SJCRH30 (cell line): ENCODE measurements at regions not wholly inside any gene's neighbourhood (a gene's known extent, or its start where the extent isn't known, plus 50 kb on each side); places are given as distances from the start of the nearest gene placed in this dataset.
A peak's percentile ranks its signal among the peaks of the same experiment; 100 is the strongest.
"Not testable (repeated sequence)": the region's sequence is repeated elsewhere in the genome, so short reads cannot be mapped to it uniquely, and the experiment has no call there.

Source experiments
- DNase-seq, 2 experiments: peaks; one replicate each; pipeline ENCODE4 v3.0.0-alpha.2; 2015 to 2020
- H3K27ac ChIP-seq: fragments of 250-450 bp; sonication (Bioruptor Pico); 2 replicates; pipeline ENCODE4 v1.5.1; 2020; ENCODE audit warnings: mild to moderate bottlenecking, moderate library complexity
- H3K27me3 ChIP-seq: fragments of 250-450 bp; sonication (Bioruptor Pico); 2 replicates; pipeline ENCODE4 v1.5.1; 2020; ENCODE audit warnings: mild to moderate bottlenecking, moderate library complexity
- H3K36me3 ChIP-seq: fragments of 250-450 bp; sonication (Bioruptor Pico); 2 replicates; pipeline ENCODE4 v1.5.1; 2020; ENCODE audit warnings: mild to moderate bottlenecking, moderate library complexity
- H3K4me1 ChIP-seq: fragments of 250-450 bp; sonication (Bioruptor Pico); 2 replicates; pipeline ENCODE4 v1.5.1; 2020; ENCODE audit warnings: mild to moderate bottlenecking, moderate library complexity
- H3K4me3 ChIP-seq: fragments of 250-450 bp; sonication (Bioruptor Pico); 2 replicates; pipeline ENCODE4 v1.5.1; 2020; ENCODE audit warnings: mild to moderate bottlenecking, moderate library complexity
- H3K9me3 ChIP-seq: fragments of 250-450 bp; sonication (Bioruptor Pico); replicated peaks from 2 replicates; pipeline ENCODE4 v1.5.1; 2020; ENCODE audit warnings: mild to moderate bottlenecking, moderate library complexity

DNA sequence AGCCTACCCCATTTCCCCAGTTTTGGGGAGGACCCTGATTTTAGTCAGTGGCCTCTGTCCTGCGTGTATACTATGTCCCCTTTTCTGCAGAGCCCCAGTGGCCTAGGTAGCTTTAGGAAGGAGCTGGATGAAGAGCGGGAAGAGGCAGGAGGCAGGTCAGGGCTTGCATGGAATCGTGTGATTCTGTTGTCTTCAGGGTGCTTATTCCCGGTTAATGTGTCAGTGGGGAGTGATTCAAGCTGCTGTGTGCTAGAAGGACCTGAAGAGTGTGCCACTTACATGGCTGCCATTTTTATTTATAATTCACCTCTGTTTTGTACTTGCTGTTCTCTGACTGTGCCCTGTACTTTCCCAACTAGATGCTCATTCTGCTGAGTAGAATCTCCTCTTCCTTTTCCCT is 127.3 kb upstream of the AMOT start:
- no peak for DNase-seq
- Histone ChIP-seq H3K27me3 (no peaks in the 10 kb centered on the region), H3K27ac (no peak overlapping the region), H3K4me3 (no peak overlapping the region), H3K4me1 (no peaks in the 10 kb centered on the region), H3K9me3 (no peaks in the 10 kb centered on the region), H3K36me3 (no peaks in the 10 kb centered on the region)

- Histone ChIP-seq H3K4me1 (no peaks in the 10 kb centered on the region), H3K36me3 (no peaks in the 10 kb centered on the region), H3K27ac (no peak overlapping the region), H3K4me3 (no peak overlapping the region), H3K27me3 (no peaks in the 10 kb centered on the region), H3K9me3 (no peaks in the 10 kb centered on the region)
- no peak for DNase-seq
Observed at GRCh38 chrX:112967341-112967740, 126.7 kb upstream of the AMOT start.

DNA sequence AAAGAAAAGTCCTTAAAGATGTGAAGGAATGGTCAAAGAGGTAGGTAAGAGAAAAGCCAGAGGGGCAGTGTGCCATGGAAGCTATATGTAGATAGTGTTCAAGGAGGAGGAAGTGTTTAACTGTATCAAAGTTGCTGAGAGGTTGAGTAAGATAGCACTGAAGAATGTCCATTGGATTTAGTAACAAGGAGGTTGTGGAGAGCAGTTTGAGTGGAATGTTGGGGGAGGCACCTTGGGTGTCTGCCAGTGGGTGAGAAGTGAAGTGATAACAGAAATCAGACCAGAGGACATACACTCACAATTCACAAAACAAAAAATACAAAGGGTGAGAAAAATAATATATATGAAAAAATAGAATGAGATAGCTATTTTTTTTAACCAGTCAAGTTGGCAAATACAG is 121.3 kb upstream of the AMOT start:
- H3K4me3 ChIP-seq: no peak overlapping the region
- H3K9me3 ChIP-seq: no peaks in the 10 kb centered on the region
- H3K27me3 ChIP-seq: no peaks in the 10 kb centered on the region
- no peak for DNase-seq
- H3K27ac ChIP-seq: no peak overlapping the region
- no peaks in the 10 kb centered on the region for H3K36me3 ChIP-seq
- H3K4me1 ChIP-seq: no peaks in the 10 kb centered on the region

- Histone ChIP-seq H3K36me3 (no peaks in the 10 kb centered on the region), H3K4me3 (no peak overlapping the region), H3K9me3 (no peaks in the 10 kb centered on the region), H3K4me1 (peaks cover 12% of the 10 kb centered on the region), H3K27me3 (no peaks in the 10 kb centered on the region), H3K27ac (peak overlapping the region; percentile 0; the same call in 1 of the 2 replicates)
- peak; percentile 8 to 44 for DNase-seq
Observed at GRCh38 chrX:112947981-112948615, 107.5 kb upstream of the AMOT start.

DNA sequence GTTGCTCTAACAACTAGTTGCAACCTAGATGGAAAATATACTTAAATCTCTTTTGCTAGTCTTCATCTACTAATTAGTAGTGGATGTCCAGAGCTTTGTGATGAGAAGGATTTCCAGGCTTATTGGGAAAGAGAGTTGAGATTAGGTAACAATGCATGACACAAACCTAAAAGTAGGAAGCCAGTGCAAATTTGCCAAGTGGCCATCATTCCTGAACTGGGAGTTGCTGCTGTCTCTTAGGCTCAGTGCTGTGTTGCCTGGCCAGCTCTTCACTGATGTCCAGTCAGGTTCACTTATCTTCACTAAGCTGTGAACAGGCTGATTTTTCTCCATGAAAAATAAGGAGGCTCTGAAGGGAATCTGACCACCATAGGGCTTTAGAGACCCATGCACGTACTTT is 105.6 kb upstream of the AMOT start:
- peaks cover 12% of the 10 kb centered on the region for H3K4me1 ChIP-seq
- H3K4me3 ChIP-seq: no peak overlapping the region
- no peaks in the 10 kb centered on the region for H3K27me3 ChIP-seq
- H3K36me3 ChIP-seq: no peaks in the 10 kb centered on the region
- H3K27ac ChIP-seq: no peak overlapping the region
- no peaks in the 10 kb centered on the region for H3K9me3 ChIP-seq
- no peak for DNase-seq

- Histone ChIP-seq H3K9me3 (no peaks in the 10 kb centered on the region), H3K36me3 (no peaks in the 10 kb centered on the region), H3K4me3 (no peak overlapping the region), H3K4me1 (peaks cover 12% of the 10 kb centered on the region), H3K27ac (no peak overlapping the region), H3K27me3 (no peaks in the 10 kb centered on the region)
- no peak for DNase-seq
Observed at GRCh38 chrX:112945826-112946225, 105.2 kb upstream of the AMOT start.

DNA sequence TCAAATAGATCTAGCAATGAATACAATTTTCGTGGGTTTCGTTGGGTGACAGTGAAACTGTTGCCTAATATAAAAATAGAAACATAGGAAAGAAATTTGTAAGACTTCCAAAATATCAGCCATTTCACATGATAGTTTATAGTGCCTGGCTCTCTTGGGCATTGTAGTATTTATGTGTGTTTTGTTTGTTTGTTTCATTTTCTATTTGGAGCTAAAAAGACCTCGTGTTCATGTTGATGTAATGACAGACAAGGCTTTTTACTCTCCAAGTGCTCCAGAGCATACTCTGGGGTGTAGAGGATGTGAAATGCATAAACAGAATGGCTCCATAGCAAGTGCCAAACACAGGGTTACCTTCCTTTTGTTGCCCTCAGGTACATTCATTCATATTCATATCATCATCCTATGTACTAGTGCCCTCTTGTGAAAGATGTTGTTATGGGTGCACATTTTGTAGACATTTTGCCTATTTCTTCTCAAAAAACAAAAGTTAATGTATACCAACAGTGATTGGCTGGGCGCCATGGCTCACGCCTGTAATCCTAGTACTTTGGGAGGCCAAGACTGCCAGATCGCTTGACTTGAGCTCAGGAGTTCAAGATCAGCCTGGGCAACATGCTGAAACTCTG is 100.7 kb upstream of the AMOT start:
- Histone ChIP-seq H3K27ac (no peak overlapping the region), H3K36me3 (no peaks in the 10 kb centered on the region), H3K4me1 (no peaks in the 10 kb centered on the region; the same call in 1 of the 2 replicates), H3K9me3 (no peaks in the 10 kb centered on the region), H3K4me3 (no peak overlapping the region), H3K27me3 (no peaks in the 10 kb centered on the region)
- peak; percentile 8 to 39 for DNase-seq

DNA sequence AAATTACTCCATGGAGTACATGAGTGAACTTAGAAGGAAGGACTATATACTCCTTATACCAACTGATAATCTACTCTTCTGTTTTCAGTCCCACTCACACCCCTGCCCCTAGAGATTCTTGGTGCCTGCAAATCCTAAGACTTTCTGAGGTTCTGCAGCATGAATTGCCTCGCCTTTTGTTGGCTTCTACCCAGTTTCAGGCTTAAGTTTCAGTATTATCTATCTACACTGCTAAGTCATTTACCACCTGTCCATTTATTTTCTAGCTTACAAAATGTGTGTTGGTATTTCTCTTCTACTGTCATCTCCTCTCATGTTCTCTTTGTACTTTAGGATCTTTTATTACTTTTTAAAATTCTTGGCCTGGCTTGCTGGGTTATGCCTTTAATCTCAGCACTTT is 94.4 kb upstream of the AMOT start:
- Histone ChIP-seq H3K4me3 (no peak overlapping the region), H3K27me3 (no peaks in the 10 kb centered on the region), H3K36me3 (no peaks in the 10 kb centered on the region), H3K9me3 (no peaks in the 10 kb centered on the region), H3K27ac (no peak overlapping the region), H3K4me1 (no peaks in the 10 kb centered on the region)
- DNase-seq: no peak

- Histone ChIP-seq H3K4me1 (no peaks in the 10 kb centered on the region), H3K9me3 (0 out of 2 replicates have a peak, but pooled peaks cover 3% of the 10 kb centered on the region)
- DNase-seq: no peak
Observed at GRCh38 chrX:112931900-112932299, 91.3 kb upstream of the AMOT start.

DNA sequence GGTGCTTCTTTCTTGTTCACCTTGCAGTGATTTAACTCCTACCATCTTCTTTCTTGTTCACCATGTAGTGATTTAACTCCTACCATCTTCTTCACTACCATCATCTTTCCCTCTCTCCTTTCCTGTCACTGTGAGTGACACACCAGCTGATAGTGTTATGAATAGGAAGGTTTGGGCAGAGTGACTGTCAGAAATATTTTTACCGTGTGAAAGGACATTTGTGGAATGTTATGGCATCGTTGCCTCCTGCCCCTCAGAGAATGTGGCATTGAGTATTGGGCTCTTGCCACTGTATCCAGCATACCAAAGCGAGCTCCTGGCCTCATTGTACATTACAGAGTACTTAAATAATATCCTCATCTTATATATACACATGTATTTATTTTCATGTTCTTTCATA is 90.8 kb upstream of the AMOT start:
- no peaks in the 10 kb centered on the region for H3K4me1 ChIP-seq
- H3K4me3 ChIP-seq: no peak overlapping the region
- DNase-seq: no peak
- no peaks in the 10 kb centered on the region for H3K36me3 ChIP-seq
- H3K27me3 ChIP-seq: no peaks in the 10 kb centered on the region
- H3K9me3 ChIP-seq: 0 out of 2 replicates have a peak, but pooled peaks cover 3% of the 10 kb centered on the region
- no peak overlapping the region for H3K27ac ChIP-seq

More at GRCh38 chrX:112931900-112932299, 91.3 kb upstream of the AMOT start:
- H3K27me3 ChIP-seq: no peaks in the 10 kb centered on the region
- H3K4me3 ChIP-seq: no peak overlapping the region
- no peak overlapping the region for H3K27ac ChIP-seq
- H3K36me3 ChIP-seq: no peaks in the 10 kb centered on the region

DNA sequence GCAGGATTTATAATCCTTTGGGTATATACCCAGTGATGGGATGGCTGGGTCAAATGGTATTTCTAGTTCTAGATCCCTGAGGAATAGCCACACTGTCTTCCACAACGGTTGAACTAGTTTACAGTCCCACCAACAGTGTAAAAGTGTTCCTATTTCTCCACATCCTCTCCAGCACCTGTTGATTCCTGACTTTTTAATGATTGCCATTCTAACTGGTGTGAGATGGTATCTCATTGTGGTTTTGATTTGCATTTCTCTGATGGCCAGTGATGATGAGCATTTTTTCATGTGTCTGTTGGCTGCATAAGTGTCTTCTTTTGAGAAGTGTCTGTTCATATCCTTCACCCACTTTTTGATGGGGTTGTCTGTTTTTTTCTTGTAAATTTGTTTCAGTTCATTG is 82.8 kb upstream of the AMOT start:
- DNase-seq, H3K4me1 ChIP-seq, H3K4me3 ChIP-seq, H3K9me3 ChIP-seq, H3K27ac ChIP-seq, H3K27me3 ChIP-seq, H3K36me3 ChIP-seq: not testable (repeated sequence)

GRCh38 chrX:112913807-112914206 is 73.2 kb upstream of the AMOT start:
- Histone ChIP-seq H3K27ac (no peak overlapping the region), H3K4me1 (no peaks in the 10 kb centered on the region), H3K27me3 (0 out of 2 replicates have a peak, but pooled peaks cover 3% of the 10 kb centered on the region), H3K9me3 (no peaks in the 10 kb centered on the region), H3K36me3 (no peaks in the 10 kb centered on the region), H3K4me3 (no peak overlapping the region)
- DNase-seq: no peak

DNA sequence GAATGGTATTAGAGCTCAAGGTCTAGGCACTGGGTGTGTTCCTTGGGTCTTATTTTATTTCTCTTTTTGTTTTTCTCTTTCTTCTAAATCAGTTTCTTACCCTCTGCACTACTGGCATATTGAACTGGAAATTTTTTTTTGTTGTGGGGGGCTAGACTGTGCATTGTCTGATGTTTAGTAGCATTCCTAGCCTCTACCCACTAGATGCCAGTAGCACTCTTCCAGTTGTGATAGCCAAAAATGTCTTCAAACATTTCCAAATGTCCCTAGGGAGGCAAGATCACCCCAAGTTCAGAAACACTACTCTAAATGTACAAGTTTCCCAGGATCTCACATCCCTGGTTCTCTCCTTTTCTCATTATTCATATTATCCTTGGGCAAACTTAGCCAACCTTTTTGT is 69.8 kb upstream of the AMOT start:
- no peaks in the 10 kb centered on the region for H3K36me3 ChIP-seq
- 0 out of 2 replicates have a peak, but pooled peaks cover 3% of the 10 kb centered on the region for H3K27me3 ChIP-seq
- no peak overlapping the region for H3K27ac ChIP-seq
- no peak for DNase-seq
- H3K4me3 ChIP-seq: no peak overlapping the region
- H3K4me1 ChIP-seq: no peaks in the 10 kb centered on the region
- H3K9me3 ChIP-seq: no peaks in the 10 kb centered on the region

- H3K27me3 ChIP-seq: no peaks in the 10 kb centered on the region
- H3K4me3 ChIP-seq: no peak overlapping the region
- H3K36me3 ChIP-seq: no peaks in the 10 kb centered on the region
- H3K9me3 ChIP-seq: no peaks in the 10 kb centered on the region
- no peaks in the 10 kb centered on the region for H3K4me1 ChIP-seq
- H3K27ac ChIP-seq: no peak overlapping the region
- no peak for DNase-seq
Observed at GRCh38 chrX:112901869-112902725, 61.5 kb upstream of the AMOT start.

- DNase-seq: no peak
- no peaks in the 10 kb centered on the region for H3K36me3 ChIP-seq
- H3K27me3 ChIP-seq: no peaks in the 10 kb centered on the region
- H3K9me3 ChIP-seq: 0 out of 2 replicates have a peak, but pooled peaks cover 3% of the 10 kb centered on the region
- H3K4me1 ChIP-seq: no peaks in the 10 kb centered on the region
- no peak overlapping the region for H3K27ac ChIP-seq
- H3K4me3 ChIP-seq: no peak overlapping the region
Observed at GRCh38 chrX:112896051-112896450, 55.4 kb upstream of the AMOT start.
